Lower lobe of right lung (tissue), 2 donors: ENCODE measurements at regions not wholly inside any gene's neighbourhood (a gene's known extent, or its start where the extent isn't known, plus 50 kb on each side); places are given as distances from the start of the nearest gene placed in this dataset.

Source experiments
- ATAC-seq, 2 donors: fragments of 200-7000 bp; cut with Tn5 transposase; one replicate each; pipeline ENCODE4 v1.9.1; 2020 to 2022; ENCODE audit warnings: mild to moderate bottlenecking in 2 of 2, moderate library complexity in 2 of 2
- DNase-seq: peaks from one replicate; pipeline ENCODE4 v3.0.0-alpha.2; 2020
- H3K27ac ChIP-seq: fragments of 200-600 bp; one replicate; pipeline ENCODE4 v1.8.0; 2022
- H3K27me3 ChIP-seq: fragments of 200-600 bp; one replicate; pipeline ENCODE4 v1.8.0; 2022; ENCODE audit warnings: low read depth
- H3K36me3 ChIP-seq: fragments of 200-600 bp; one replicate; pipeline ENCODE4 v1.8.0; 2022; ENCODE audit warnings: mild to moderate bottlenecking
- H3K4me1 ChIP-seq: fragments of 200-600 bp; one replicate; pipeline ENCODE4 v1.8.0; 2022
- H3K4me3 ChIP-seq: fragments of 200-600 bp; one replicate; pipeline ENCODE4 v1.8.0; 2022; ENCODE audit warnings: mild to moderate bottlenecking
- H3K9me3 ChIP-seq: fragments of 200-600 bp; one replicate; pipeline ENCODE4 v1.8.0; 2022
- intact Hi-C: fragments of 100-400 bp; cut with DNase I; formaldehyde crosslinking; loops from one replicate; pipeline ENCODE4 v1.11.0; 2022
- TF ChIP-seq, protein P1 (sequence below): fragments of 200-600 bp; IDR thresholded peaks from one replicate; pipeline ENCODE4 v1.8.0; 2022; ENCODE audit warnings: antibody characterized with exemption, mild to moderate bottlenecking
- donor health status: DM: no; HTN: yes; CAD: no; lungs with severe emphysema.

DNA sequence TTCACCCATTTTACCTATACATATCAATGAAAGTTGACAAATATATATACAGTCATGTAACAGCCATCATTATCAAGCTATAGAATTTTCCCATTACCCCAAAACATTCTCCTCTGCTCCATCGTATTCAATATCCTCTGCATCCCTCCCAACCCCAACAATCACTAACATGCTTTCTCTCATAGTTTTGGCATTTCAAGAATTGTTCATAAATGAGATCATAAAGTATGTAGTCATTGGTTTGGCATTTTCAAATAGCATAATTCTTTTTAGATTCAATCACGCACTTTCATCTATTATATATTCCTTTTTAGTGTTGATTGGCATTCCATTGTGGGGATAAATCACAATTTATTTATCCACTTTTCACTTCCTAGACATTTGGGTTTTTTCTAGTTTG lies 866.0 kb upstream of the TMEM132C start:
- intact Hi-C loops = no loop called here
- H3K4me3 ChIP-seq = no peak overlapping the region
- H3K27me3 ChIP-seq = no peaks in the 10 kb centered on the region
- no peaks in the 10 kb centered on the region for H3K9me3 ChIP-seq
- DNase-seq (no peak), ATAC-seq (no peak)
- TF ChIP-seq, protein P1, sequence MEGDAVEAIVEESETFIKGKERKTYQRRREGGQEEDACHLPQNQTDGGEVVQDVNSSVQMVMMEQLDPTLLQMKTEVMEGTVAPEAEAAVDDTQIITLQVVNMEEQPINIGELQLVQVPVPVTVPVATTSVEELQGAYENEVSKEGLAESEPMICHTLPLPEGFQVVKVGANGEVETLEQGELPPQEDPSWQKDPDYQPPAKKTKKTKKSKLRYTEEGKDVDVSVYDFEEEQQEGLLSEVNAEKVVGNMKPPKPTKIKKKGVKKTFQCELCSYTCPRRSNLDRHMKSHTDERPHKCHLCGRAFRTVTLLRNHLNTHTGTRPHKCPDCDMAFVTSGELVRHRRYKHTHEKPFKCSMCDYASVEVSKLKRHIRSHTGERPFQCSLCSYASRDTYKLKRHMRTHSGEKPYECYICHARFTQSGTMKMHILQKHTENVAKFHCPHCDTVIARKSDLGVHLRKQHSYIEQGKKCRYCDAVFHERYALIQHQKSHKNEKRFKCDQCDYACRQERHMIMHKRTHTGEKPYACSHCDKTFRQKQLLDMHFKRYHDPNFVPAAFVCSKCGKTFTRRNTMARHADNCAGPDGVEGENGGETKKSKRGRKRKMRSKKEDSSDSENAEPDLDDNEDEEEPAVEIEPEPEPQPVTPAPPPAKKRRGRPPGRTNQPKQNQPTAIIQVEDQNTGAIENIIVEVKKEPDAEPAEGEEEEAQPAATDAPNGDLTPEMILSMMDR = no peak
- no peak overlapping the region for H3K27ac ChIP-seq
- no peaks in the 10 kb centered on the region for H3K4me1 ChIP-seq
- H3K36me3 ChIP-seq = no peaks in the 10 kb centered on the region

DNA sequence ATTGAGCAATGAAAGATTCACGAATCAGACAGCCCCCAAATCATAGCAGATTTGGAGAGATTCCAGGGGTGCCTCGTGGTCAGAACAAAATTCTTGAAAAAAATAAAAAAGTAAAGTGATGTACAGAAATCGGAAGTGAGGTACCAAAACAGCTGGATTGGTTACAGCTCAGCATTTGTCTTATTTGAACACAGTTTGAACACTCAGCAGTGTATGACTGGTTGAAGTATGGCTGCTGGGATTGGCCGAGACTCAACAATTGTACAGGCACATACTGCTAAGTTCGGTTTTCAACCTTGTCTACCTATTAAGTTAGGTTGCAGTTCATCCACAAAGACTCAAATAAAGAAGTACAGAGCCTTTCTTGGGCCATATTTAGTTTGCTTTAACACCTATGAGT lies 865.4 kb upstream of the TMEM132C start:
- Histone ChIP-seq H3K27me3 (no peaks in the 10 kb centered on the region), H3K4me3 (no peak overlapping the region), H3K4me1 (no peaks in the 10 kb centered on the region), H3K9me3 (no peaks in the 10 kb centered on the region), H3K27ac (no peak overlapping the region), H3K36me3 (no peaks in the 10 kb centered on the region)
- TF ChIP-seq, protein P1 = no peak
- intact Hi-C loops = no loop called here
- no peak for ATAC-seq
- DNase-seq = no peak

DNA sequence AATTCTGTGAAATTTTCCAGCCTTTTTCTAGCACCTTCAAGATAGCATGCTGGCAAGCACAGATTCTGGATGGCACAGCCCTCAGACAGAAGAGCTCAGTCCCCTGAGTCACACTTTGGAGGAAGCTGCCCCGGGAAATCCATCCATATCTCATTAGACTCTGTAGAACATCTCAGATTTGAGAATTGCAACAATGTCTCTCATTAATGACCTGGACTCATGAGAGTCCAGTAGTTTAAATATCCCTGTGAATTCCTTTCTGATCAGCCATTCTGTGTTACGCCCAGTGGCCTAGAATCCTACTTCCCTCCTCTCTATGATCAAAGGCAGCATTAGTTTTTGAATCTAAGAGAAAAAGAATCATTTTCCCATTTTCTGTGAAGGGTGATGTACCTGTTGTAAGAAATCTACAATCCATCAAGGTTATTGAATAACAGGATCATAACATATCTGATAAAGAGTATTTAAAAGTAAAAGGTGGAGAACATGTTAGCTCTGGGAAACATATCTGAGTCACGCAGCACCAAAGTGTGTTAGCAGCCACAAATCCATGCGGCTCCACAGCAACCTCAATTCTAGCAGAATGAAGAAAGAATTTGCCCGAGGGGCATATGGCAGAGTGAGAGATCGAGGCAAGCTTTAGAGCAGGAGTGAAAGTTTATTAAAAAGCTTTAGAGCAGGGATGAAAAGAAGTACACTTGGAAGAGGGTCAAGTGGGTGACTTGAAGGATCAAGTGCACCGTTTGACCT lies 855.6 kb upstream of the TMEM132C start:
- H3K9me3 ChIP-seq = no peaks in the 10 kb centered on the region
- no peak overlapping the region for H3K27ac ChIP-seq
- TF ChIP-seq, protein P1 = no peak
- intact Hi-C loops = no loop called here
- no peak for DNase-seq
- no peaks in the 10 kb centered on the region for H3K27me3 ChIP-seq
- ATAC-seq = no peak
- no peaks in the 10 kb centered on the region for H3K36me3 ChIP-seq
- no peaks in the 10 kb centered on the region for H3K4me1 ChIP-seq
- no peak overlapping the region for H3K4me3 ChIP-seq

DNA sequence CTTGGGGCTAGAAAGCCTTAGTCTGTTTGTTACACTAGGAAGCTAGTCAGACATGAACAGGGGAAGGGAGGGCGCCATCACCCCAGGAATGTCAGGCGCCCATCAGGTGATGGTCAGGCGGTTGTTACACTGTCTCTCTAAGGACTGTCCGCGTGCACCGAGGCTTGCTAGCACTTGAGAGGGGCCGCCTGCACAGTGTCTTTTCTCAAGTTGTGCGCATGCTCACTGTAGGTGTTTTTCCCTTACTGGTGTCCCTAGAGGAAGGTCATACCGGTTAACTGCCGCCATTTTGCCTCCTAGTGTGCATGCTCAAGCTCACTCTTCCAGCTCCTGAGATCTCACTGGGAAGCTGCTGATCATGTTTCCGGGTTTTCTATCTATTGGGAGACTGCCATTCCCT lies 855.0 kb upstream of the TMEM132C start:
- Histone ChIP-seq H3K27me3 (no peaks in the 10 kb centered on the region), H3K4me3 (no peak overlapping the region), H3K4me1 (no peaks in the 10 kb centered on the region), H3K27ac (no peak overlapping the region), H3K36me3 (no peaks in the 10 kb centered on the region), H3K9me3 (no peaks in the 10 kb centered on the region)
- intact Hi-C loops = no loop called here
- TF ChIP-seq, protein P1 = no peak
- DNase-seq = no peak
- ATAC-seq = no peak

DNA sequence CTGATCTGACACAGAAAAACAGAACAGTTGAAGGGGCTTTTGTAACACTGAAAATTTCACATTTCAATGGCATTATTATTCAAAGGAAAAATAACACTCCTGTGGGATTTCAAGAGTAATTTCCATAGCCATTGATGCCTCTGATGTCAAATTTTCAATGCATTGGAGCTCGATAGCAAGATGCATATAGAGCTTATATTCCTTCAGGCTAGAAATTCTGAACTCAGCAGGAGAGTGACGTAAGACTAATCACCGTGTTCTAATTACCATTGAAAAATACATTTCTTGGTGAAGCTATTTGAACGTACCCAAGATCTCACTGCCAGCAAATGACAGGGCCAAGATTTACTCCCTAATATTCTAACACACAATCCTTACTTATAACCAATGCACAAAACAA lies 854.1 kb upstream of the TMEM132C start:
- intact Hi-C loops = no loop called here
- no peaks in the 10 kb centered on the region for H3K36me3 ChIP-seq
- DNase-seq (no peak), ATAC-seq (no peak)
- no peaks in the 10 kb centered on the region for H3K4me1 ChIP-seq
- H3K27me3 ChIP-seq = no peaks in the 10 kb centered on the region
- H3K27ac ChIP-seq = no peak overlapping the region
- TF ChIP-seq, protein P1 = no peak
- H3K9me3 ChIP-seq = no peaks in the 10 kb centered on the region
- H3K4me3 ChIP-seq = no peak overlapping the region
